ENCODE measurements at regions not wholly inside any gene's neighbourhood (a gene's known extent, or its start where the extent isn't known, plus 50 kb on each side); places are given as distances from the start of the nearest gene placed in this dataset.
"Not testable (repeated sequence)": the region's sequence is repeated elsewhere in the genome, so short reads cannot be mapped to it uniquely, and the experiment has no call there.

GRCh38 chr6:51214442-51214841, 395.8 kb downstream of the TFAP2B start:
- Histone ChIP-seq H3K4me3 (peak overlapping the region; percentile 27), H3K36me3 (no peaks in the 10 kb centered on the region), H3K27me3 (no peaks in the 10 kb centered on the region), H3K4me1 (no peaks in the 10 kb centered on the region), H3K27ac (no peak overlapping the region), H3K9me3 (no peaks in the 10 kb centered on the region)
- no peak for TF ChIP-seq POLR2A (IDR thresholded peaks at IDR 0.05)
- TF ChIP-seq POLR2AphosphoS5 (IDR thresholded peaks at IDR 0.05): no peak
- TF ChIP-seq EP300 (IDR thresholded peaks at IDR 0.05): no peak
- TF ChIP-seq, protein P1, sequence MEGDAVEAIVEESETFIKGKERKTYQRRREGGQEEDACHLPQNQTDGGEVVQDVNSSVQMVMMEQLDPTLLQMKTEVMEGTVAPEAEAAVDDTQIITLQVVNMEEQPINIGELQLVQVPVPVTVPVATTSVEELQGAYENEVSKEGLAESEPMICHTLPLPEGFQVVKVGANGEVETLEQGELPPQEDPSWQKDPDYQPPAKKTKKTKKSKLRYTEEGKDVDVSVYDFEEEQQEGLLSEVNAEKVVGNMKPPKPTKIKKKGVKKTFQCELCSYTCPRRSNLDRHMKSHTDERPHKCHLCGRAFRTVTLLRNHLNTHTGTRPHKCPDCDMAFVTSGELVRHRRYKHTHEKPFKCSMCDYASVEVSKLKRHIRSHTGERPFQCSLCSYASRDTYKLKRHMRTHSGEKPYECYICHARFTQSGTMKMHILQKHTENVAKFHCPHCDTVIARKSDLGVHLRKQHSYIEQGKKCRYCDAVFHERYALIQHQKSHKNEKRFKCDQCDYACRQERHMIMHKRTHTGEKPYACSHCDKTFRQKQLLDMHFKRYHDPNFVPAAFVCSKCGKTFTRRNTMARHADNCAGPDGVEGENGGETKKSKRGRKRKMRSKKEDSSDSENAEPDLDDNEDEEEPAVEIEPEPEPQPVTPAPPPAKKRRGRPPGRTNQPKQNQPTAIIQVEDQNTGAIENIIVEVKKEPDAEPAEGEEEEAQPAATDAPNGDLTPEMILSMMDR (IDR thresholded peaks at IDR 0.05): no peak
- WGBS: 53% methylated on average over 4 of the region's 4 CpGs
- no peak for DNase-seq (ENCODE audit: low spot score in 2 of 2)

GRCh38 chr6:51218181-51218580, 399.5 kb downstream of the TFAP2B start:
- WGBS: 92% methylated on average over 3 of the region's 3 CpGs
- no peaks in the 10 kb centered on the region for H3K9me3 ChIP-seq
- TF ChIP-seq, protein P1 (IDR thresholded peaks at IDR 0.05): no peak
- TF ChIP-seq POLR2AphosphoS5 (IDR thresholded peaks at IDR 0.05) (no peak), EP300 (IDR thresholded peaks at IDR 0.05) (no peak), POLR2A (IDR thresholded peaks at IDR 0.05) (no peak)
- DNase-seq (ENCODE audit: low spot score in 2 of 2): no peak
- no peak overlapping the region for H3K4me3 ChIP-seq
- no peaks in the 10 kb centered on the region for H3K27me3 ChIP-seq
- no peaks in the 10 kb centered on the region for H3K4me1 ChIP-seq
- H3K27ac ChIP-seq: no peak overlapping the region
- no peaks in the 10 kb centered on the region for H3K36me3 ChIP-seq

GRCh38 chr6:51224580-51225240, 406.0 kb downstream of the TFAP2B start:
- H3K4me3 ChIP-seq; H3K36me3 ChIP-seq; H3K27me3 ChIP-seq; H3K27ac ChIP-seq; DNase-seq (ENCODE audit: low spot score in 2 of 2); H3K9me3 ChIP-seq; H3K4me1 ChIP-seq: not testable (repeated sequence)
- WGBS: 88% methylated on average over 11 of the region's 19 CpGs

DNA sequence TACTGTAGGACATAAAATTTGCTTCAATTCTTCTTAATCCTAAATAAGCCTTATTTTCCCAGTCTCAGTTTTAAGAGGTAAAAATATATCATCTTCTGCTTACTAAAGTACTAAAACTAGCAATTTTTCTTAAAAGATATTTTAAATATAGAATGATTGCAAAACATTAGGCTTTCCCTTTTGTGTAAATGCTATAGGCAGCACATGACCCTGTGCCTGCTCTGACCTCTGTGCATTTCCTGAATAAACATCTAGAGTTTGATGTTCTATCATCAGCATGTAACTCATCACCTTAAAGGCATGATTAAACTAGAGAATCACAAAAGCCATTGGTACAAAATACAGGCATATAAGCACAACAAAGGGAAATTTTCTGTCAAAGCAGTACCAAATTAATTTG, 422.7 kb downstream of the TFAP2B start:
- no peak for DNase-seq (ENCODE audit: low spot score in 2 of 2)
- H3K9me3 ChIP-seq: no peaks in the 10 kb centered on the region
- H3K4me3 ChIP-seq: no peak overlapping the region
- H3K27ac ChIP-seq: no peak overlapping the region
- TF ChIP-seq POLR2A (IDR thresholded peaks at IDR 0.05) (no peak), EP300 (IDR thresholded peaks at IDR 0.05) (no peak), POLR2AphosphoS5 (IDR thresholded peaks at IDR 0.05) (no peak)
- TF ChIP-seq, protein P1 (IDR thresholded peaks at IDR 0.05): no peak
- H3K4me1 ChIP-seq: peaks cover 8% of the 10 kb centered on the region
- H3K36me3 ChIP-seq: no peaks in the 10 kb centered on the region
- no peaks in the 10 kb centered on the region for H3K27me3 ChIP-seq

GRCh38 chr6:51249798-51250197, 431.1 kb downstream of the TFAP2B start:
- TF ChIP-seq EP300 (IDR thresholded peaks at IDR 0.05): no peak
- TF ChIP-seq, protein P1 (IDR thresholded peaks at IDR 0.05): no peak
- TF ChIP-seq POLR2AphosphoS5 (IDR thresholded peaks at IDR 0.05): no peak
- TF ChIP-seq POLR2A (IDR thresholded peaks at IDR 0.05): no peak
- Histone ChIP-seq H3K4me1 (no peaks in the 10 kb centered on the region), H3K4me3 (no peak overlapping the region)

DNA sequence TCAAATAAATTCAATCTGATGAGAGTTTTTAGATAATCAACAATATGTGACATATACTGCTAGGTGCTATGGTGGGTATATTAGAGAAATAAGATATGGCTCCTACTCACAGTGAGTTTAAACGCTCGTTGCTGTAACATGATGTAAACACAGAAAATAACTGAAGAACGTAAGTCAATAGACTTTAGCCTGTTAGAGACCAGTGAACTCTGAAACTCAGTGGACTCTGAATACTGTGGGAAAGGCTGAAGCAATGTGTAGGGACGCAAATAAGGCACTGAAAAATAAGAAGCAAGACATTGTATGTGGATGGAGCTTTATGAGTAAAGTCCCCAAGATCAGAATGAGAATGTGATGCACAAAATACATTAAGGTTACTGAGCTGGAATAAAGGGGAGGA, 431.6 kb downstream of the TFAP2B start:
- H3K4me3 ChIP-seq: no peak overlapping the region
- H3K27me3 ChIP-seq: no peaks in the 10 kb centered on the region
- TF ChIP-seq, protein P1 (IDR thresholded peaks at IDR 0.05): no peak
- TF ChIP-seq POLR2AphosphoS5 (IDR thresholded peaks at IDR 0.05): no peak
- TF ChIP-seq EP300 (IDR thresholded peaks at IDR 0.05): no peak
- no peak for TF ChIP-seq POLR2A (IDR thresholded peaks at IDR 0.05)
- no peaks in the 10 kb centered on the region for H3K9me3 ChIP-seq
- WGBS: 84% methylated on average over 4 of the region's 4 CpGs
- no peaks in the 10 kb centered on the region for H3K4me1 ChIP-seq
- no peak overlapping the region for H3K27ac ChIP-seq
- H3K36me3 ChIP-seq: no peaks in the 10 kb centered on the region
- DNase-seq (ENCODE audit: low spot score in 2 of 2): no peak

More at GRCh38 chr6:51249798-51250197, 431.1 kb downstream of the TFAP2B start:
- H3K9me3 ChIP-seq: no peaks in the 10 kb centered on the region
- no peaks in the 10 kb centered on the region for H3K27me3 ChIP-seq
- no peak for DNase-seq (ENCODE audit: low spot score in 2 of 2)
- H3K36me3 ChIP-seq: no peaks in the 10 kb centered on the region
- H3K27ac ChIP-seq: no peak overlapping the region

All from suprapubic skin (tissue), 4 donors.